ENCODE measurements at regions not wholly inside any gene's neighbourhood (a gene's known extent, or its start where the extent isn't known, plus 50 kb on each side); places are given as distances from the start of the nearest gene placed in this dataset.

DNA sequence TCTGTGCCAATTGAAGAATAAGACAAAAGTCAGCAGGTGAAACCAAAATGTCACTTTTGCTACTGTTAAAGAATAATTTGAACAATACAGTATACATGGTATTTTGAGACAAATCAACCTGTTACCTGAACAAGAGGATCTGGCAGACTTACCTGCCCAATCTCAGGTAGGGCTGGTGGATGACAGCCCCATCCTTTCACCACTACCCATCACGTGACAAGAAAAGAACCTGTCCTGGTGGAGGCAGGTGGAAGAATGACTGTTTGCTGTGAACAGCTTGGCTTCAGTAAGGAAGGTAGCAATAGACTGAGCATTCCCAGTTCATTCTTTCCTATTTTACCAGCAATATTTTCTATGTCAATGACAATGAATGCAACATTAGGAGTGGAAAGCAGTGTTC is 349.6 kb downstream of the GPATCH2 start:
- Histone ChIP-seq H2AFZ (ENCODE audit: low read depth, low read length) (no peak overlapping the region), H3K79me2 (ENCODE audit: insufficient read depth, low read length) (no peaks in the 10 kb centered on the region), H3K9me3 (ENCODE audit: insufficient read depth, low read depth, low read length) (no peaks in the 10 kb centered on the region), H3K36me3 (ENCODE audit: insufficient read depth, low read length) (no peaks in the 10 kb centered on the region), H3K9ac (ENCODE audit: low read length) (no peak overlapping the region), H3K4me1 (ENCODE audit: insufficient read depth, low read length) (no peaks in the 10 kb centered on the region), H3K27ac (ENCODE audit: low read depth, low read length) (no peak overlapping the region), H3K4me3 (ENCODE audit: insufficient read depth, low read depth, low read length) (no peak overlapping the region), H4K20me1 (ENCODE audit: insufficient read depth, low read length) (no peaks in the 10 kb centered on the region), H3K4me2 (ENCODE audit: low read length) (no peak overlapping the region), H3K27me3 (ENCODE audit: insufficient read depth, low read length) (no peaks in the 10 kb centered on the region)
- Mint-ChIP-seq H3K36me3 (ENCODE audit: low read depth, unreplicated experiment) (no peaks in the 10 kb centered on the region), H3K9me3 (ENCODE audit: unreplicated experiment) (no peaks in the 10 kb centered on the region), H3K27me3 (ENCODE audit: low read depth, unreplicated experiment) (no peaks in the 10 kb centered on the region), H3K4me3 (ENCODE audit: unreplicated experiment) (no peak overlapping the region), H3K27ac (ENCODE audit: unreplicated experiment) (no peak overlapping the region), H3K4me1 (ENCODE audit: low read depth, unreplicated experiment) (peaks cover 3% of the 10 kb centered on the region)
- TF ChIP-seq EZH2 (IDR thresholded peaks at IDR 0.05; ENCODE audit: insufficient read depth, low read length): no peak
- FAIRE-seq (no peak), DNase-seq (ENCODE audit: low read depth) (no peak)

DNA sequence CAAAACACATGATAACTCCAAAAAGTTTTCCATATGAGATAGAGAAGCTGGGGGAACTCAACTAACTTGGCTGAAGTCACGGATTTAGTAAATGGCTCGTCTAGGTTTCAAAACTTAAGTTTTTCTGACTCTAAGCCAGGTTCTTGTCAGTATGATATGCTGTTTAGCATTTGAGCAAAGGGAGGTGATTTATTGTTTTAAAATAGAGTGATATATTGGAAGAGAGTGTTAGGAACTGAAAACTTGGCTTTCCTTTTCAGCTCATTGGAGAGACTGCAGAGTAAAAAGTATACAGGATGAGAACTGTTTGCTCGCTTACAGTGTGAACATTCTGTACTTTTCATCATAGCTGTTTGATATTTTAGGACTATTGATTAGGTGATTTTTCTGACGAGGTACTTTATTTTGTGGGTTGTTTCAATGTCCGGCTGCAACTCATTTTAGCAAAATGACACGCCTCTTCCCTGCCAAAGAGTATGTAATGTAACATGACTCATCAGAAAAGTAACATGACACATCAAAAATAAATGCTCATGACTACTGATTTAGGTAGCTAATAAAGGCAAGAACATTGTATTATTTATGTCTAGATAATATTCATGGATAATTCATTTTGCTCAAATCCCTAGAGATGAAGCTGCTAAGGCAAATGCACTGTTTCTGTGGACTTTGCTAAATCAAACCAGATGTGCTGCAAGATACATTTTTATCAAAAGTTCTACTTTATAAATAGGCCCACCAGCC is 355.1 kb downstream of the GPATCH2 start:
- DNase-seq (ENCODE audit: low read depth): peak; percentile 71
- H3K36me3 ChIP-seq (ENCODE audit: insufficient read depth, low read length): no peaks in the 10 kb centered on the region
- peak; percentile 71 for FAIRE-seq
- no peaks in the 10 kb centered on the region for H3K27me3 ChIP-seq (ENCODE audit: insufficient read depth, low read length)
- peak overlapping the region; percentile 15 for H2AFZ ChIP-seq (ENCODE audit: low read depth, low read length)
- H3K36me3 Mint-ChIP-seq (ENCODE audit: low read depth, unreplicated experiment): no peaks in the 10 kb centered on the region
- TF ChIP-seq, protein P1, sequence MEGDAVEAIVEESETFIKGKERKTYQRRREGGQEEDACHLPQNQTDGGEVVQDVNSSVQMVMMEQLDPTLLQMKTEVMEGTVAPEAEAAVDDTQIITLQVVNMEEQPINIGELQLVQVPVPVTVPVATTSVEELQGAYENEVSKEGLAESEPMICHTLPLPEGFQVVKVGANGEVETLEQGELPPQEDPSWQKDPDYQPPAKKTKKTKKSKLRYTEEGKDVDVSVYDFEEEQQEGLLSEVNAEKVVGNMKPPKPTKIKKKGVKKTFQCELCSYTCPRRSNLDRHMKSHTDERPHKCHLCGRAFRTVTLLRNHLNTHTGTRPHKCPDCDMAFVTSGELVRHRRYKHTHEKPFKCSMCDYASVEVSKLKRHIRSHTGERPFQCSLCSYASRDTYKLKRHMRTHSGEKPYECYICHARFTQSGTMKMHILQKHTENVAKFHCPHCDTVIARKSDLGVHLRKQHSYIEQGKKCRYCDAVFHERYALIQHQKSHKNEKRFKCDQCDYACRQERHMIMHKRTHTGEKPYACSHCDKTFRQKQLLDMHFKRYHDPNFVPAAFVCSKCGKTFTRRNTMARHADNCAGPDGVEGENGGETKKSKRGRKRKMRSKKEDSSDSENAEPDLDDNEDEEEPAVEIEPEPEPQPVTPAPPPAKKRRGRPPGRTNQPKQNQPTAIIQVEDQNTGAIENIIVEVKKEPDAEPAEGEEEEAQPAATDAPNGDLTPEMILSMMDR (IDR thresholded peaks at IDR 0.05; ENCODE audit: insufficient read depth, low read depth, low read length): no peak
- no peak for TF ChIP-seq EZH2 (IDR thresholded peaks at IDR 0.05; ENCODE audit: insufficient read depth, low read length)
- peak overlapping the region; percentile 4 for H3K4me3 ChIP-seq (ENCODE audit: insufficient read depth, low read depth, low read length)
- no peak overlapping the region for H3K4me3 Mint-ChIP-seq (ENCODE audit: unreplicated experiment)
- H3K9me3 ChIP-seq (ENCODE audit: insufficient read depth, low read depth, low read length): no peaks in the 10 kb centered on the region
- H3K79me2 ChIP-seq (ENCODE audit: insufficient read depth, low read length): no peaks in the 10 kb centered on the region
- peak overlapping the region; percentile 98 for H3K27ac Mint-ChIP-seq (ENCODE audit: unreplicated experiment)
- H3K27me3 Mint-ChIP-seq (ENCODE audit: low read depth, unreplicated experiment): no peaks in the 10 kb centered on the region
- H3K4me1 Mint-ChIP-seq (ENCODE audit: low read depth, unreplicated experiment): peaks cover 43% of the 10 kb centered on the region
- H4K20me1 ChIP-seq (ENCODE audit: insufficient read depth, low read length): no peaks in the 10 kb centered on the region
- peak overlapping the region; percentile 68 for H3K9ac ChIP-seq (ENCODE audit: low read length)
- H3K4me1 ChIP-seq (ENCODE audit: insufficient read depth, low read length): peaks cover 23% of the 10 kb centered on the region
- no peaks in the 10 kb centered on the region for H3K9me3 Mint-ChIP-seq (ENCODE audit: unreplicated experiment)
- H3K4me2 ChIP-seq (ENCODE audit: low read length): peak overlapping the region; percentile 68
- peak overlapping the region; percentile 93 for H3K27ac ChIP-seq (ENCODE audit: low read depth, low read length)

DNA sequence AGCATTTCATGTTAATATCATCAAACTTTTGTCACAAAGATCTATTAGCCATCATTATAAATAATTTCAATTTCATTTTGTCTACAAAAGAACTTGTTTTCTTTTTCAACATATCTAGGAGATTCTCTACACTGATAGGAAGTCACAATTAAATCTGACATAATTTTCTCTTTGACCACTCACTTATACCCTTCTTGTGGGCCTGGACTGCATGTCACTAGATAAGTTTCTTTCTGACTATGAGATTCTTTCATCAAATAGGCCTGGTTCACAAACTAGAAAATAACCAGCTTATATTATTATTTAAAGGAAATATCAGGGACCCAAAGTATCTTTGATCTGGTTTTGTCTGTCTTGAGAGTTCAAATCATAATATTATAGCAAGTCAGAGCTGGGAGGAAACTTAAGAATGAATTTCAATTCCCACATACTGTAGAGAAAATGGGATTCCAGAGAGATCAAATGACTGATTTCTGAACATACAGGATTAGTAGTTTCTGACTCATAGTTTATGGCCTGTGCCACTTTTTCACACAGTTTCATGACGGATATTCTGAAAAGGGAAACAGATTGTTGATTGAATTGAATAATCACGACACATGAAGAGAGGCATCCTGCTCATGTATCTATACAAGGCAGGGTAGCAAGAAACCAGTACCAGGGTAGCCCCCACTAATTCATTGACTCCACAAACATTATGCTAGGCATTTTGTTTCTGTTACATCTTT is 355.8 kb downstream of the GPATCH2 start:
- Mint-ChIP-seq H3K36me3 (ENCODE audit: low read depth, unreplicated experiment) (no peaks in the 10 kb centered on the region), H3K4me1 (ENCODE audit: low read depth, unreplicated experiment) (peaks cover 43% of the 10 kb centered on the region), H3K4me3 (ENCODE audit: unreplicated experiment) (no peak overlapping the region), H3K27ac (ENCODE audit: unreplicated experiment) (peak overlapping the region; percentile 98), H3K9me3 (ENCODE audit: unreplicated experiment) (no peaks in the 10 kb centered on the region), H3K27me3 (ENCODE audit: low read depth, unreplicated experiment) (no peaks in the 10 kb centered on the region)
- H3K36me3 ChIP-seq (ENCODE audit: insufficient read depth, low read length): no peaks in the 10 kb centered on the region
- H3K9me3 ChIP-seq (ENCODE audit: insufficient read depth, low read depth, low read length): no peaks in the 10 kb centered on the region
- peak overlapping the region; percentile 15 for H2AFZ ChIP-seq (ENCODE audit: low read depth, low read length)
- FAIRE-seq (peak; percentile 70), DNase-seq (ENCODE audit: low read depth) (peak; percentile 63)
- no peaks in the 10 kb centered on the region for H3K79me2 ChIP-seq (ENCODE audit: insufficient read depth, low read length)
- peaks cover 23% of the 10 kb centered on the region for H3K4me1 ChIP-seq (ENCODE audit: insufficient read depth, low read length)
- no peaks in the 10 kb centered on the region for H4K20me1 ChIP-seq (ENCODE audit: insufficient read depth, low read length)
- peak overlapping the region; percentile 68 for H3K9ac ChIP-seq (ENCODE audit: low read length)
- H3K27ac ChIP-seq (ENCODE audit: low read depth, low read length): peak overlapping the region; percentile 93
- H3K27me3 ChIP-seq (ENCODE audit: insufficient read depth, low read length): no peaks in the 10 kb centered on the region
- no peak for TF ChIP-seq EZH2 (IDR thresholded peaks at IDR 0.05; ENCODE audit: insufficient read depth, low read length)
- peak overlapping the region; percentile 68 for H3K4me2 ChIP-seq (ENCODE audit: low read length)
- peak overlapping the region; percentile 4 for H3K4me3 ChIP-seq (ENCODE audit: insufficient read depth, low read depth, low read length)
